WTC11 (cell line): ENCODE measurements at regions not wholly inside any gene's neighbourhood (a gene's known extent, or its start where the extent isn't known, plus 50 kb on each side); places are given as distances from the start of the nearest gene placed in this dataset.

Experiments used
- ATAC-seq: fragments of 200-7000 bp; cut with Tn5 transposase; 2 replicates; pipeline ENCODE4 v1.10.0; 2021; ENCODE audit warnings: mild to moderate bottlenecking, moderate library complexity
- CTCF ChIA-PET: fragments of 300-600 bp; sonication (Branson Sonifier 250); formaldehyde crosslinking; loops from one replicate; lab custom pipeline; 2021; ENCODE audit warnings: antibody characterized with exemption; lab: Charles Lee
- POLR2A ChIA-PET: fragments of 350-600 bp; sonication (Branson Sonifier 250); formaldehyde crosslinking; loops from one replicate; lab custom pipeline; 2021; ENCODE audit warnings: antibody characterized with exemption; lab: Charles Lee
- DNase-seq: peaks from one replicate; pipeline ENCODE4 v3.0.0; 2021; ENCODE audit warnings: low spot score
- H3K27ac Mint-ChIP-seq: 2 replicates; pipeline ENCODE4 v1.8.0; 2021; ENCODE audit warnings: mixed read lengths
- H3K27me3 Mint-ChIP-seq: 2 replicates; pipeline ENCODE4 v1.8.0; 2021; ENCODE audit warnings: low read depth, mild to moderate bottlenecking, moderate library complexity, mixed read lengths
- H3K36me3 Mint-ChIP-seq: 2 replicates; pipeline ENCODE4 v1.8.0; 2021; ENCODE audit warnings: mixed read lengths
- H3K4me1 Mint-ChIP-seq: 2 replicates; pipeline ENCODE4 v1.8.0; 2022; ENCODE audit warnings: mixed read lengths
- H3K4me3 Mint-ChIP-seq: 2 replicates; pipeline ENCODE4 v1.8.0; 2021; ENCODE audit warnings: mild to moderate bottlenecking, moderate library complexity, mixed read lengths
- H3K9me3 Mint-ChIP-seq: 2 replicates; pipeline ENCODE4 v1.8.0; 2021; ENCODE audit warnings: mixed read lengths
- CREB1 ChIP-seq: sonication (generic); formaldehyde crosslinking; IDR thresholded peaks from 2 replicates; pipeline ENCODE4 v1.8.0; 2023; ENCODE audit warnings: mild to moderate bottlenecking, missing genetic modification reagents
- ESRRA ChIP-seq: sonication (generic); formaldehyde crosslinking; IDR thresholded peaks from 2 replicates; pipeline ENCODE4 v1.8.1; 2022; ENCODE audit warnings: mild to moderate bottlenecking, missing genetic modification reagents, borderline replicate concordance
- ETV6 ChIP-seq: sonication (generic); formaldehyde crosslinking; IDR thresholded peaks from 2 replicates; pipeline ENCODE4 v1.8.1; 2022; ENCODE audit warnings: mild to moderate bottlenecking, missing genetic modification reagents
- GABPB1 ChIP-seq: sonication (generic); formaldehyde crosslinking; IDR thresholded peaks from 2 replicates; pipeline ENCODE4 v1.8.1; 2023; ENCODE audit warnings: mild to moderate bottlenecking, missing genetic modification reagents
- GRHL2 ChIP-seq: fragments of 250-450 bp; sonication (Bioruptor Pico); IDR thresholded peaks from 2 replicates; pipeline ENCODE4 v1.8.0; 2022; ENCODE audit warnings: mild to moderate bottlenecking, moderate library complexity; ENCODE audit not compliant: insufficient replicate concordance, severe bottlenecking
- IRF2 ChIP-seq: sonication (generic); formaldehyde crosslinking; IDR thresholded peaks from 2 replicates; pipeline ENCODE4 v1.8.0; 2022; ENCODE audit warnings: low read depth, missing genetic modification reagents, borderline replicate concordance
- OVOL2 ChIP-seq: fragments of 250-450 bp; sonication (Bioruptor Pico); IDR thresholded peaks from 2 replicates; pipeline ENCODE4 v1.9.0; 2021; ENCODE audit warnings: mild to moderate bottlenecking, borderline replicate concordance
- PRRX2 ChIP-seq: fragments of 250-450 bp; sonication (Bioruptor Pico); IDR thresholded peaks from 2 replicates; pipeline ENCODE4 v1.8.0; 2021; ENCODE audit warnings: mild to moderate bottlenecking
- RORB ChIP-seq: fragments of 250-450 bp; sonication (Bioruptor Pico); IDR thresholded peaks from 2 replicates; pipeline ENCODE4 v1.9.0; 2021; ENCODE audit warnings: mild to moderate bottlenecking
- TCF7 ChIP-seq: sonication (generic); formaldehyde crosslinking; IDR thresholded peaks from 2 replicates; pipeline ENCODE4 v1.8.0; 2022; ENCODE audit warnings: mild to moderate bottlenecking, low read depth, missing genetic modification reagents, moderate library complexity
- TEAD1 ChIP-seq: sonication (generic); formaldehyde crosslinking; IDR thresholded peaks from 2 replicates; pipeline ENCODE4 v1.8.0; 2022; ENCODE audit warnings: mild to moderate bottlenecking, missing genetic modification reagents
- TEAD4 ChIP-seq: sonication (generic); formaldehyde crosslinking; IDR thresholded peaks from 2 replicates; pipeline ENCODE4 v1.8.0; 2022; ENCODE audit warnings: mild to moderate bottlenecking, missing genetic modification reagents
- ZNF671 ChIP-seq: fragments of 250-450 bp; sonication (Bioruptor Pico); IDR thresholded peaks from 2 replicates; pipeline ENCODE4 v1.8.0; 2021; ENCODE audit warnings: mild to moderate bottlenecking
- TF ChIP-seq, protein P1 (sequence below): sonication (generic); formaldehyde crosslinking; IDR thresholded peaks from 2 replicates; pipeline ENCODE4 v1.8.0; 2022; ENCODE audit warnings: mild to moderate bottlenecking, missing genetic modification reagents
- TF ChIP-seq, protein P2 (sequence below): sonication (generic); formaldehyde crosslinking; IDR thresholded peaks from 2 replicates; pipeline ENCODE4 v1.8.1; 2022; ENCODE audit warnings: low read depth, mild to moderate bottlenecking, moderate library complexity, missing genetic modification reagents, borderline replicate concordance
- TF ChIP-seq, protein P3 (sequence below): fragments of 250-450 bp; sonication (Bioruptor Pico); conservative IDR thresholded peaks from 2 replicates; pipeline ENCODE4 v1.9.0; 2021; ENCODE audit warnings: mild to moderate bottlenecking
- TF ChIP-seq, protein P4 (sequence below): sonication (generic); formaldehyde crosslinking; IDR thresholded peaks from 2 replicates; pipeline ENCODE4 v1.8.1; 2023; ENCODE audit warnings: mild to moderate bottlenecking, missing genetic modification reagents, moderate library complexity
- TF ChIP-seq, protein P5 (sequence below): fragments of 250-450 bp; sonication (Bioruptor Pico); IDR thresholded peaks from 2 replicates; pipeline ENCODE4 v1.9.0; 2021; ENCODE audit warnings: moderate library complexity, mild to moderate bottlenecking, inconsistent platforms, borderline replicate concordance

DNA sequence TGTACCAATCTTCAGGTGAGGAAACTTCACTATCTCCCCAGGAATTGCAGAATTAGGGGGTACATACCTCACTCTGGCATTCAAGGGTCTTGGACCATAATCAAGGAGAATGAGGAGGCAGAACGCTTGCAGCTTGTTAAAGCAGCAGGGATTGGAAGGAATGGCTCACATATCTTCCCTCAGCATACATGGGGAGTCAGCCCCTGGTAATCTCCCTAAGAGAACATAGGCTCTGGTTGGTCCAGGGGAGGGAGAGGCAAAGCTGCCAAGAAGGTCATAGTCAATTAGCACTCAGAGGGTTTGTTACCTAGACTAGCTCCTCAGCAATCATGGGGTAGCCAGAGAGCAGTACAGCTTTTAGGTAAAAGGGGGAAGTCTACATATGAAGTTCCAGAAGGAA lies 256.8 kb downstream of the INSC start:
- no peak for DNase-seq
- Mint-ChIP-seq H3K36me3 (peaks cover 4% of the 10 kb centered on the region; the same call in 1 of the 2 replicates), H3K4me1 (peaks cover 23% of the 10 kb centered on the region), H3K27me3 (no peaks in the 10 kb centered on the region), H3K9me3 (peaks cover 12% of the 10 kb centered on the region), H3K27ac (no peak overlapping the region), H3K4me3 (no peak overlapping the region)
- CTCF ChIA-PET = no interaction called here
- POLR2A ChIA-PET = no interaction called here
- no peak for ATAC-seq
- TF ChIP-seq GRHL2 = no peak

DNA sequence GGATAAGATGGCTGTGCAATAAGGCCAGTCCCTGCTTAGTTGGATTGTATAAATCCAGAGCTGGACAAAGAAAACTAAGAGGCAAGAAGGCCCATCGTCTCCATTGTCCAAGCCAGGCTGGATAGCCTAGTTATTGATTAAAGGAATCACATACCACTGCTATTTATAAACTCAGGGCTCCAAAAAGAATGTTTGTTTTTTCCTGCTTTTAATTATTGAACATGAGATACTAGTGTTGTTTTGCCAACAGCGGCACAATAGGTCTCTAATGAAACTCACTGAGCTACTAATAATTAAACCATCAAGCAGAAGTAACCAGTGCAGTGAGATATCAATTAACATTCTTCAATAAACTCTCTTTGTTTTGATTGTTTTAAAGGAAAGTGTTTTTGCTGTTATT lies 259.7 kb downstream of the INSC start:
- ChIA-PET CTCF (no interaction called here), POLR2A (no interaction called here)

DNA sequence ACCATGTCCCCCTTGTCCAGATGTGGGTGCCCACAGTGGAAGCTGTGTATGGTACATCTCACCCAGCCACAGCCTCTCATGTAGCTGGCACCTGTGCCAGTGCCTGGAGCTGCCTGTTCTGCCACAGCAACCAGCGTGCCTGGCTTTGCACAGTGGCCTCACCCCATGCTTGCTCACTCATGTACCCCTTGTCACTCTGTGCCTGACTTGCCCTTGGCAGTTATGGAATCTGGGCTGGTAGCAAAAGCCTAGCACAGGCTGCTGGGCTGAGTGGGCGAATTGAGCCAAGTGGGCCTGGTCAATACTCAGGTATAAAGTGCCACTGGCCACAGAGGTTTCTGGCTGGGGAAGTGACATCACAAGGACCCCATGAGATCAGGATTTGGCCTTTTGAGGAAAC lies 264.2 kb downstream of the INSC start:
- no peak for ATAC-seq
- no peaks in the 10 kb centered on the region for H3K27me3 Mint-ChIP-seq
- CTCF ChIA-PET = no interaction called here
- no peaks in the 10 kb centered on the region for H3K4me1 Mint-ChIP-seq
- no peak for DNase-seq
- H3K4me3 Mint-ChIP-seq = no peak overlapping the region
- peaks cover 41% of the 10 kb centered on the region for H3K9me3 Mint-ChIP-seq
- H3K27ac Mint-ChIP-seq = no peak overlapping the region
- TF ChIP-seq ESRRA (CRISPR knock-in tag) (no peak), TEAD1 (CRISPR knock-in tag) (no peak), TCF7 (CRISPR knock-in tag) (no peak), CREB1 (no peak), ETV6 (CRISPR knock-in tag) (no peak), OVOL2 (CRISPR knock-in tag) (no peak), GABPB1 (CRISPR knock-in tag) (no peak), GRHL2 (no peak), RORB (no peak)
- TF ChIP-seq, protein P1, sequence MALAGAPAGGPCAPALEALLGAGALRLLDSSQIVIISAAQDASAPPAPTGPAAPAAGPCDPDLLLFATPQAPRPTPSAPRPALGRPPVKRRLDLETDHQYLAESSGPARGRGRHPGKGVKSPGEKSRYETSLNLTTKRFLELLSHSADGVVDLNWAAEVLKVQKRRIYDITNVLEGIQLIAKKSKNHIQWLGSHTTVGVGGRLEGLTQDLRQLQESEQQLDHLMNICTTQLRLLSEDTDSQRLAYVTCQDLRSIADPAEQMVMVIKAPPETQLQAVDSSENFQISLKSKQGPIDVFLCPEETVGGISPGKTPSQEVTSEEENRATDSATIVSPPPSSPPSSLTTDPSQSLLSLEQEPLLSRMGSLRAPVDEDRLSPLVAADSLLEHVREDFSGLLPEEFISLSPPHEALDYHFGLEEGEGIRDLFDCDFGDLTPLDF (CRISPR knock-in tag) = no peak
- TF ChIP-seq, protein P2, sequence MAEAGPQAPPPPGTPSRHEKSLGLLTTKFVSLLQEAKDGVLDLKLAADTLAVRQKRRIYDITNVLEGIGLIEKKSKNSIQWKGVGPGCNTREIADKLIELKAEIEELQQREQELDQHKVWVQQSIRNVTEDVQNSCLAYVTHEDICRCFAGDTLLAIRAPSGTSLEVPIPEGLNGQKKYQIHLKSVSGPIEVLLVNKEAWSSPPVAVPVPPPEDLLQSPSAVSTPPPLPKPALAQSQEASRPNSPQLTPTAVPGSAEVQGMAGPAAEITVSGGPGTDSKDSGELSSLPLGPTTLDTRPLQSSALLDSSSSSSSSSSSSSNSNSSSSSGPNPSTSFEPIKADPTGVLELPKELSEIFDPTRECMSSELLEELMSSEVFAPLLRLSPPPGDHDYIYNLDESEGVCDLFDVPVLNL (CRISPR knock-in tag) = no peak
- POLR2A ChIA-PET = no interaction called here
- peaks cover 27% of the 10 kb centered on the region for H3K36me3 Mint-ChIP-seq

More for the DNA sequence above, 259.7 kb downstream of the INSC start:
- H3K27me3 Mint-ChIP-seq = no peaks in the 10 kb centered on the region
- no peak overlapping the region for H3K4me3 Mint-ChIP-seq
- DNase-seq = no peak
- H3K36me3 Mint-ChIP-seq = peaks cover 27% of the 10 kb centered on the region
- H3K9me3 Mint-ChIP-seq = peaks cover 37% of the 10 kb centered on the region
- H3K4me1 Mint-ChIP-seq = no peaks in the 10 kb centered on the region
- H3K27ac Mint-ChIP-seq = no peak overlapping the region
- TF ChIP-seq, protein P3, sequence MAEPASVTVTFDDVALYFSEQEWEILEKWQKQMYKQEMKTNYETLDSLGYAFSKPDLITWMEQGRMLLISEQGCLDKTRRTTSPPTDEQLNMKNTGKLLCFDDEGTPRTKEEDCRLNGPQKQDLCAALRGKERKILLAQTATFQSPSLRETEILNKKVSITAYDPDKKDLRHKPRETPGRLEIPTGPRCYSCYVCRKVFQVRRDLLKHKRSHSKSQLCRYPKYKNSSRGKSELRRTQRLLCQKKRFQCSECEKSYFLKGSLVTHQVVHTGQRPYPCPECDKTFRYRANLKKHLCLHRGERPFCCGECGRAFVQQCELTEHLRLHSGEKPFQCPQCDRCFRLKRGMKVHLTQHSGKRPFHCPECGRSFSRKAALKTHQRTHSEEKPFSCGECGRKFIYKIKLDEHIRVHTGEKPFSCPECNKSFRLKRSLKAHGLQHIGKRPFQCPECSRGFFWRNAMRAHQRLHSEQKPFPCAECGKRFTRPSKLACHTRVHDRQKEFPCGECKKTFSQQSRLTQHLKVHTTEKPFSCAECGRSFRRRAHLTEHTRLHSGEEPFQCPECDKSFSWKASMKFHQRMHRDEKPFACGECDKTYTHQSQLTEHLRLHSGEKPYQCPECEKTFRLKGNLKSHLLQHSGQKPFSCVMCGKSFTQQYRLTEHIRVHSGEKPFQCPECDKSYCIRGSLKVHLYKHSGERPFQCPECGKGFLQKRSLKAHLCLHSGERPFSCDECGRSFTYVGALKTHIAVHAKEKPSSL (CRISPR knock-in tag) = no peak
- TF ChIP-seq ZNF671 (CRISPR knock-in tag) (no peak), PRRX2 (CRISPR knock-in tag) (no peak), IRF2 (CRISPR knock-in tag) (no peak), TEAD4 (CRISPR knock-in tag) (no peak)
- TF ChIP-seq, protein P4, sequence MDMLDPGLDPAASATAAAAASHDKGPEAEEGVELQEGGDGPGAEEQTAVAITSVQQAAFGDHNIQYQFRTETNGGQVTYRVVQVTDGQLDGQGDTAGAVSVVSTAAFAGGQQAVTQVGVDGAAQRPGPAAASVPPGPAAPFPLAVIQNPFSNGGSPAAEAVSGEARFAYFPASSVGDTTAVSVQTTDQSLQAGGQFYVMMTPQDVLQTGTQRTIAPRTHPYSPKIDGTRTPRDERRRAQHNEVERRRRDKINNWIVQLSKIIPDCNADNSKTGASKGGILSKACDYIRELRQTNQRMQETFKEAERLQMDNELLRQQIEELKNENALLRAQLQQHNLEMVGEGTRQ (CRISPR knock-in tag) = no peak
- TF ChIP-seq, protein P5, sequence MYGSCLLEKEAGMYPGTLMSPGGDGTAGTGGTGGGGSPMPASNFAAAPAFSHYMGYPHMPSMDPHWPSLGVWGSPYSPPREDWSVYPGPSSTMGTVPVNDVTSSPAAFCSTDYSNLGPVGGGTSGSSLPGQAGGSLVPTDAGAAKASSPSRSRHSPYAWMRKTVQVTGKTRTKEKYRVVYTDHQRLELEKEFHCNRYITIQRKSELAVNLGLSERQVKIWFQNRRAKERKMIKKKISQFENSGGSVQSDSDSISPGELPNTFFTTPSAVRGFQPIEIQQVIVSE (CRISPR knock-in tag) = no peak
- no peak for ATAC-seq
